Activated T-helper 2 cell treated with anti-CD3 and anti-CD28 coated beads, Interferon-gamma antibody, Interleukin-2, Interleukin-4, amounts not matched to agents 10 μg/mL and 5 μg/mL and 100 μg/mL, durations not matched to agents 14 hours and 24 hours and 36 hours (primary cell): ENCODE measurements at regions not wholly inside any gene's neighbourhood (a gene's known extent, or its start where the extent isn't known, plus 50 kb on each side); places are given as distances from the start of the nearest gene placed in this dataset.
"Not testable (repeated sequence)": the region's sequence is repeated elsewhere in the genome, so short reads cannot be mapped to it uniquely, and the experiment has no call there.

Experiments
- DNase-seq: peaks from one replicate; pipeline ENCODE4 v3.0.0; 2021; ENCODE audit warnings: low spot score
- H3K27ac Mint-ChIP-seq: one replicate; pipeline ENCODE4 v1.8.0; 2021; ENCODE audit warnings: mixed read lengths
- H3K27me3 Mint-ChIP-seq: one replicate; pipeline ENCODE4 v1.8.0; 2021; ENCODE audit warnings: low read depth, mixed read lengths
- H3K36me3 Mint-ChIP-seq: one replicate; pipeline ENCODE4 v1.8.0; 2021; ENCODE audit warnings: low read depth, mixed read lengths
- H3K4me1 Mint-ChIP-seq: one replicate; pipeline ENCODE4 v1.8.0; 2021; ENCODE audit warnings: low read depth, mixed read lengths
- H3K4me3 Mint-ChIP-seq: one replicate; pipeline ENCODE4 v1.8.0; 2021; ENCODE audit warnings: low read depth, mild to moderate bottlenecking, moderate library complexity, mixed read lengths
- H3K9me3 Mint-ChIP-seq: one replicate; pipeline ENCODE4 v1.8.0; 2021; ENCODE audit warnings: mixed read lengths
- intact Hi-C: fragments of 100-400 bp; cut with micrococcal nuclease; formaldehyde crosslinking; loops from one replicate; pipeline ENCODE4 v1.15.1; 2023

GRCh38 chr5:101637599-101637998 is 658.5 kb downstream of the SLCO4C1 start:
- no peak overlapping the region for H3K27ac Mint-ChIP-seq
- H3K27me3 Mint-ChIP-seq: no peaks in the 10 kb centered on the region
- DNase-seq: no peak
- no peaks in the 10 kb centered on the region for H3K9me3 Mint-ChIP-seq
- H3K4me1 Mint-ChIP-seq: no peaks in the 10 kb centered on the region
- H3K4me3 Mint-ChIP-seq: no peak overlapping the region
- H3K36me3 Mint-ChIP-seq: no peaks in the 10 kb centered on the region
- intact Hi-C loops: no loop called here

GRCh38 chr5:101627770-101628169 is 668.3 kb downstream of the SLCO4C1 start:
- intact Hi-C loops, H3K27me3 Mint-ChIP-seq, H3K36me3 Mint-ChIP-seq, H3K9me3 Mint-ChIP-seq, H3K27ac Mint-ChIP-seq, H3K4me3 Mint-ChIP-seq, H3K4me1 Mint-ChIP-seq, DNase-seq: not testable (repeated sequence)

DNA sequence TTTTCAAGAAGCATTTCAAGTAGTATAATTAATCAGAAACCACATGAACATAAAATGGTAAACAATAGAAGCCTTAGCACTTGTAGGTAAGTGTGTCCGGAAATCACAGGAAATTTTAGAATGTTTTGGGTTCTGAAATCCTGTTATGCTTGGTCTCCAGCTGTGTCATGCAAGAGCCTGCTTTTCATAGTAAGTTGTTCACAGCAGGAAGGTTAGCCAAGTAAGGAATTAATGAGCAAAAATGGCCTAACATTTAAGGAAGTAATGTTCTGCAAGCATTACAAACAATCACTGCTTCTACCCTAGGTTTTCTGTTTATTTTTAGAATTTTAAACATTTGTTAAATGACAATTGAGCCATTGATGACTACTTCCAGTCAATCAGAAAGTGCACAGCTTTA is 669.5 kb downstream of the SLCO4C1 start:
- Mint-ChIP-seq H3K27ac (no peak overlapping the region), H3K4me1 (no peaks in the 10 kb centered on the region), H3K4me3 (no peak overlapping the region), H3K27me3 (no peaks in the 10 kb centered on the region), H3K36me3 (no peaks in the 10 kb centered on the region), H3K9me3 (no peaks in the 10 kb centered on the region)
- DNase-seq: no peak
- intact Hi-C loops: no loop called here

GRCh38 chr5:101611039-101611438 is 685.0 kb downstream of the SLCO4C1 start:
- H3K27ac Mint-ChIP-seq: no peak overlapping the region
- H3K9me3 Mint-ChIP-seq: no peaks in the 10 kb centered on the region
- no peaks in the 10 kb centered on the region for H3K36me3 Mint-ChIP-seq
- DNase-seq: no peak
- no peak overlapping the region for H3K4me3 Mint-ChIP-seq
- intact Hi-C loops: no loop called here
- H3K4me1 Mint-ChIP-seq: no peaks in the 10 kb centered on the region
- no peaks in the 10 kb centered on the region for H3K27me3 Mint-ChIP-seq

GRCh38 chr5:101608322-101608721 is 687.8 kb downstream of the SLCO4C1 start:
- Mint-ChIP-seq H3K27me3 (no peaks in the 10 kb centered on the region), H3K4me1 (no peaks in the 10 kb centered on the region), H3K9me3 (no peaks in the 10 kb centered on the region), H3K36me3 (no peaks in the 10 kb centered on the region), H3K4me3 (no peak overlapping the region), H3K27ac (no peak overlapping the region)
- intact Hi-C loops: no loop called here
- no peak for DNase-seq

GRCh38 chr5:101605700-101606099 is 690.4 kb downstream of the SLCO4C1 start:
- H3K27me3 Mint-ChIP-seq: no peaks in the 10 kb centered on the region
- DNase-seq: no peak

GRCh38 chr5:101600614-101601013 is 695.5 kb downstream of the SLCO4C1 start:
- H3K36me3 Mint-ChIP-seq: no peaks in the 10 kb centered on the region
- H3K4me1 Mint-ChIP-seq: no peaks in the 10 kb centered on the region
- H3K9me3 Mint-ChIP-seq: peaks cover 6% of the 10 kb centered on the region
- H3K4me3 Mint-ChIP-seq: no peak overlapping the region
- H3K27ac Mint-ChIP-seq: no peak overlapping the region
- no peaks in the 10 kb centered on the region for H3K27me3 Mint-ChIP-seq
- intact Hi-C loops: no loop called here
- no peak for DNase-seq

More at GRCh38 chr5:101605700-101606099, 690.4 kb downstream of the SLCO4C1 start:
- intact Hi-C loops: no loop called here
- Mint-ChIP-seq H3K4me1 (no peaks in the 10 kb centered on the region), H3K27ac (no peak overlapping the region), H3K9me3 (no peaks in the 10 kb centered on the region), H3K36me3 (no peaks in the 10 kb centered on the region), H3K4me3 (no peak overlapping the region)

- peaks cover 7% of the 10 kb centered on the region for H3K9me3 Mint-ChIP-seq
- no peak overlapping the region for H3K27ac Mint-ChIP-seq
- H3K36me3 Mint-ChIP-seq: no peaks in the 10 kb centered on the region
- H3K27me3 Mint-ChIP-seq: no peaks in the 10 kb centered on the region
- intact Hi-C loops: no loop called here
- H3K4me3 Mint-ChIP-seq: no peak overlapping the region
- DNase-seq: no peak
- H3K4me1 Mint-ChIP-seq: no peaks in the 10 kb centered on the region
Measured at GRCh38 chr5:101590384-101590783, 687.3 kb upstream of the ST8SIA4 start.

GRCh38 chr5:101585366-101585765 is 682.3 kb upstream of the ST8SIA4 start:
- Mint-ChIP-seq H3K36me3 (no peaks in the 10 kb centered on the region), H3K27me3 (no peaks in the 10 kb centered on the region), H3K9me3 (peaks cover 5% of the 10 kb centered on the region), H3K4me3 (no peak overlapping the region), H3K27ac (no peak overlapping the region), H3K4me1 (no peaks in the 10 kb centered on the region)
- DNase-seq: no peak
- intact Hi-C loops: no loop called here

- Mint-ChIP-seq H3K9me3 (no peaks in the 10 kb centered on the region), H3K4me3 (no peak overlapping the region), H3K27me3 (no peaks in the 10 kb centered on the region), H3K27ac (no peak overlapping the region), H3K36me3 (no peaks in the 10 kb centered on the region), H3K4me1 (no peaks in the 10 kb centered on the region)
- intact Hi-C loops: no loop called here
- no peak for DNase-seq
Measured at GRCh38 chr5:101580591-101580990, 677.5 kb upstream of the ST8SIA4 start.

DNA sequence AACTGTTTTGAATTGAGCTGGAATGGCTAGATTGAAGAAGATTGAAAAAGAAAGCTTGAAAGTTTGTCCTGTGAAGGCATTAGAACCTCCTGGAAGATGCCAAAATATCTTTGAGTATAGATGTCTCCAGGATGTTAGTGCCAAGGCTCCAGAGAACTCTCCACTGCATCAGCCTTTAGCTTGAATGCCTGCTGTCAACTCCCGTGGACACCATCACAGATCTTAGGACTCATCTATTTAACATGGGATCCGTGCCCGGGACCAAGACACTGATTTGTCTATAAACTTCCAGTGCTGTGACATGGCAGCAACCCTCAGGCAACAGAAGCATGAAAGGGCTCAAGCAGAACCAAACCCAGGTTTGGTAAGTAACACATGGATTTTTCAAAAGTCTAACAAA is 670.9 kb upstream of the ST8SIA4 start:
- no peaks in the 10 kb centered on the region for H3K4me1 Mint-ChIP-seq
- H3K27ac Mint-ChIP-seq: no peak overlapping the region
- no peaks in the 10 kb centered on the region for H3K36me3 Mint-ChIP-seq
- DNase-seq: no peak
- no peaks in the 10 kb centered on the region for H3K9me3 Mint-ChIP-seq
- no peaks in the 10 kb centered on the region for H3K27me3 Mint-ChIP-seq
- no peak overlapping the region for H3K4me3 Mint-ChIP-seq
- intact Hi-C loops: no loop called here

GRCh38 chr5:101561018-101561417 is 657.9 kb upstream of the ST8SIA4 start:
- H3K9me3 Mint-ChIP-seq: no peaks in the 10 kb centered on the region
- no peak overlapping the region for H3K4me3 Mint-ChIP-seq
- intact Hi-C loops: no loop called here
- DNase-seq: no peak
- H3K27ac Mint-ChIP-seq: no peak overlapping the region
- H3K4me1 Mint-ChIP-seq: no peaks in the 10 kb centered on the region
- H3K27me3 Mint-ChIP-seq: no peaks in the 10 kb centered on the region
- H3K36me3 Mint-ChIP-seq: no peaks in the 10 kb centered on the region

- Mint-ChIP-seq H3K4me1 (no peaks in the 10 kb centered on the region), H3K27ac (no peak overlapping the region), H3K4me3 (no peak overlapping the region), H3K27me3 (no peaks in the 10 kb centered on the region), H3K36me3 (no peaks in the 10 kb centered on the region), H3K9me3 (no peaks in the 10 kb centered on the region)
- intact Hi-C loops: no loop called here
- no peak for DNase-seq
Measured at GRCh38 chr5:101543780-101544179, 640.7 kb upstream of the ST8SIA4 start.

- no peaks in the 10 kb centered on the region for H3K36me3 Mint-ChIP-seq
- H3K27ac Mint-ChIP-seq: no peak overlapping the region
- no peaks in the 10 kb centered on the region for H3K4me1 Mint-ChIP-seq
- H3K27me3 Mint-ChIP-seq: no peaks in the 10 kb centered on the region
- H3K4me3 Mint-ChIP-seq: no peak overlapping the region
- no peak for DNase-seq
- peaks cover 3% of the 10 kb centered on the region for H3K9me3 Mint-ChIP-seq
- intact Hi-C loops: no loop called here
Measured at GRCh38 chr5:101539315-101539714, 636.2 kb upstream of the ST8SIA4 start.
